WERI-Rb-1 (cell line): ENCODE measurements at regions not wholly inside any gene's neighbourhood (a gene's known extent, or its start where the extent isn't known, plus 50 kb on each side); places are given as distances from the start of the nearest gene placed in this dataset.

Source experiments
- DNase-seq: peaks from one replicate; pipeline ENCODE4 v3.0.0-alpha.2; 2020
- H3K27ac ChIP-seq: fragments of 250-450 bp; sonication (Bioruptor Pico); 2 replicates; pipeline ENCODE4 v1.5.1; 2020; ENCODE audit warnings: mild to moderate bottlenecking, moderate library complexity
- H3K27me3 ChIP-seq: fragments of 250-450 bp; sonication (Bioruptor Pico); 2 replicates; pipeline ENCODE4 v1.5.1; 2021; ENCODE audit warnings: mild to moderate bottlenecking, low read depth, moderate library complexity; ENCODE audit not compliant: insufficient read depth, severe bottlenecking
- H3K36me3 ChIP-seq: fragments of 250-450 bp; sonication (Bioruptor Pico); 2 replicates; pipeline ENCODE4 v1.5.1; 2020; ENCODE audit warnings: mild to moderate bottlenecking, moderate library complexity
- H3K4me3 ChIP-seq: 2 replicates; pipeline ENCODE4 v1.5.1; 2011; ENCODE audit warnings: low read depth, mild to moderate bottlenecking, control low read depth, low read length
- H3K9me3 ChIP-seq: fragments of 250-450 bp; sonication (Bioruptor Pico); 2 replicates; pipeline ENCODE4 v1.5.1; 2021; ENCODE audit warnings: mild to moderate bottlenecking, moderate library complexity; ENCODE audit not compliant: severe bottlenecking
- CTCF ChIP-seq: IDR thresholded peaks from 2 replicates; pipeline ENCODE4 v1.5.1; 2011; ENCODE audit warnings: low read depth, mild to moderate bottlenecking, control low read depth, inconsistent platforms, low read length

DNA sequence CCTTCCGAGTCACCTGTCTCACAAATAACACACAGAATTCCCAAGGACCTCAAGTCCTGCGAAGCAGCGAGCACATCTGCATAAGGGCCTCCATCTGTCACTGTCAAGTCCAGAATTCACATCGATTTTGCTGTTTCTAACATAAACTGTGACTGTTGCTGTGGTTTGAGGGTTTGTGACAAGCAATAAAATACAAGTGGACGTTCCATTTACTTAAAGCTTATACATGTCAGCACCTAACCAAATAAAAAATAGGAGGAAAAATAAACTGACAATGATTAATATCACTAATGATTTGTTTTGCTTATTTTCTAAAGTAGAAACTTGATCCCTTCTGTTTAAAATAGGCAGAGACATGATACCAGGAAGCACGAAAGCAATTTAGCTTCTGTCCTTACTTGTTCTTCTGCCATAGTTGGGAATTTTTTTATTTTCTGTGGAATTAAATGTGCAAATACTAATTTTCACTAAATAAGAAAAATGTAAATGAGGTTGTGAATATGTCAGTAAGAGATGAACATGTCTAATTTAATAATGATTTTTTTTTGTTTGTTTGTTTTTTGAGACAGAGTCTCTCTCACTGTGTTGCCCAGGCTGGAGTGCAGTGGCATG is 279.1 kb downstream of the FGF9 start:
- H3K9me3 ChIP-seq: peaks cover 10% of the 10 kb centered on the region
- peaks cover 87% of the 10 kb centered on the region for H3K27me3 ChIP-seq
- no peak overlapping the region for H3K4me3 ChIP-seq
- no peak for DNase-seq
- no peak for TF ChIP-seq CTCF
- H3K36me3 ChIP-seq: no peaks in the 10 kb centered on the region
- H3K27ac ChIP-seq: no peak overlapping the region

DNA sequence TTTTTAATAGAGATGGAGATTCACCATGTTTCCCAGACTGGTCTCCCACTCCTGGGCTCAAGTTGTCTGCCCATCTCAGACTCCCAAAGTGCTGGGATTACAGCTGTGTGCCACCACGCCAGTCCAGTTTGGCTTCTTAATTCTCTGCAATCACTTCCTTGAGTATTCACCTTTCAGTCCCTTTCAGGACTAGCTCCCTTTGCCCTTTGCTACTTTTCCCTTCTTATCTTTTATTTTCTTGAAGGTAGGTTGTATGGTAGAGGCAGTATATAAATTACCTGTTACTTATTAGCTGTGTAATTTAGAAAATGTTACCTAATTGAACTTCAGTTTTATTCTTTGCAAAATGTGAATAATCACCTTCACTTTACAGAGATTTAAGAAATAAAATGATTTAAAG is 285.8 kb downstream of the FGF9 start:
- no peak for TF ChIP-seq CTCF
- Histone ChIP-seq H3K27me3 (peaks cover 80% of the 10 kb centered on the region), H3K9me3 (peaks cover 5% of the 10 kb centered on the region), H3K4me3 (no peak overlapping the region), H3K36me3 (no peaks in the 10 kb centered on the region), H3K27ac (no peak overlapping the region)
- DNase-seq: no peak

- no peak for TF ChIP-seq CTCF
- Histone ChIP-seq H3K27me3 (peaks cover 75% of the 10 kb centered on the region), H3K9me3 (peaks cover 7% of the 10 kb centered on the region), H3K36me3 (no peaks in the 10 kb centered on the region), H3K27ac (no peak overlapping the region), H3K4me3 (no peak overlapping the region)
- DNase-seq: no peak
These were observed 287.0 kb downstream of the FGF9 start for GRCh38 chr13:21957833-21958232.

GRCh38 chr13:21960108-21960507 is 289.2 kb downstream of the FGF9 start:
- H3K36me3 ChIP-seq: no peaks in the 10 kb centered on the region
- H3K4me3 ChIP-seq: no peak overlapping the region
- DNase-seq: no peak
- peaks cover 7% of the 10 kb centered on the region for H3K9me3 ChIP-seq
- peaks cover 69% of the 10 kb centered on the region for H3K27me3 ChIP-seq
- no peak overlapping the region for H3K27ac ChIP-seq
- no peak for TF ChIP-seq CTCF

DNA sequence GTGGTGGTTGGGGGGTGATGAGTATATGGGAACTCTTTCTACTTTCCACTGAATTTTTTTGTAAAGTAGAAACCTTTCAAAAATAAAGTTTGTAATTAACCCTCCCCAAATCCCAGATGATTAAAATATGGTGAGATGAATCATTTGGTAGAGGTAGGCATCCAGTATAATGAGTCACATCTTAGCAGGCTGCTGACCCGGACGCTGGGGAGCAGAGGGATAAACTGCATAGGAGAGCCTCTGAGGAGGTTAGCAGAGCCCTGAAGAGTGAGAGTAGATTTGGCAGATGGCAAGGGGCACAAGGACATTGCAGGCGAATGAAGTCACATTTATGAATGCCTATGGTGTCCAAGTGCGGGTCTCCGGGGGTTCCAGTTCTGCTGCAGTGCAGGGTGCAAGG is 293.8 kb downstream of the FGF9 start:
- DNase-seq: no peak
- H3K27me3 ChIP-seq: peaks cover 73% of the 10 kb centered on the region
- peaks cover 7% of the 10 kb centered on the region for H3K9me3 ChIP-seq
- H3K4me3 ChIP-seq: no peak overlapping the region
- TF ChIP-seq CTCF: no peak
- no peak overlapping the region for H3K27ac ChIP-seq
- H3K36me3 ChIP-seq: no peaks in the 10 kb centered on the region

DNA sequence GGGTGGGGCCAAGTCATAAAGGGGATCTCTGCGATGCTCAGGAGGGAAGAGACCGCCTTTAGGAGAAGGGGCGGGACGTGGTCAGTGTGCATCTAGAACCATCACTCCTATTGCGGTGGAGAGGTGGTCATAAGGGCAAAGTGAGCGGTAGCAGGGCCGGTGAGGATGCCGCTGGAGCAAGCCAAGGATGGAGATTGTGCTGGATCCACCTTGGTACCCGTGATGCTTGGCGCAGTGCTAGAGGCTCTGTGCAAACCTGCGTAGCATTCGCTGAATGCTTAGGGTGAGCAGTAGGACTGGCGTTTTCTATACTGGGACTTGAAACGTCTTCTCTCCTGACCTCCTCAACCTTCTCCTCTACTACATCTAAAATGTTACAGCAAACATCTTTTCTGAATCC is 294.2 kb downstream of the FGF9 start:
- Histone ChIP-seq H3K36me3 (no peaks in the 10 kb centered on the region), H3K27me3 (peaks cover 73% of the 10 kb centered on the region), H3K4me3 (no peak overlapping the region), H3K27ac (no peak overlapping the region), H3K9me3 (peaks cover 7% of the 10 kb centered on the region)
- no peak for DNase-seq
- TF ChIP-seq CTCF: no peak
